ENCODE measurements at regions not wholly inside any gene's neighbourhood (a gene's known extent, or its start where the extent isn't known, plus 50 kb on each side); places are given as distances from the start of the nearest gene placed in this dataset.

- TF ChIP-seq POLR2A (IDR thresholded peaks at IDR 0.05) (no peak), EP300 (IDR thresholded peaks at IDR 0.05; ENCODE audit: low read depth) (no peak), POLR2AphosphoS5 (IDR thresholded peaks at IDR 0.05) (no peak)
- TF ChIP-seq, protein P1, sequence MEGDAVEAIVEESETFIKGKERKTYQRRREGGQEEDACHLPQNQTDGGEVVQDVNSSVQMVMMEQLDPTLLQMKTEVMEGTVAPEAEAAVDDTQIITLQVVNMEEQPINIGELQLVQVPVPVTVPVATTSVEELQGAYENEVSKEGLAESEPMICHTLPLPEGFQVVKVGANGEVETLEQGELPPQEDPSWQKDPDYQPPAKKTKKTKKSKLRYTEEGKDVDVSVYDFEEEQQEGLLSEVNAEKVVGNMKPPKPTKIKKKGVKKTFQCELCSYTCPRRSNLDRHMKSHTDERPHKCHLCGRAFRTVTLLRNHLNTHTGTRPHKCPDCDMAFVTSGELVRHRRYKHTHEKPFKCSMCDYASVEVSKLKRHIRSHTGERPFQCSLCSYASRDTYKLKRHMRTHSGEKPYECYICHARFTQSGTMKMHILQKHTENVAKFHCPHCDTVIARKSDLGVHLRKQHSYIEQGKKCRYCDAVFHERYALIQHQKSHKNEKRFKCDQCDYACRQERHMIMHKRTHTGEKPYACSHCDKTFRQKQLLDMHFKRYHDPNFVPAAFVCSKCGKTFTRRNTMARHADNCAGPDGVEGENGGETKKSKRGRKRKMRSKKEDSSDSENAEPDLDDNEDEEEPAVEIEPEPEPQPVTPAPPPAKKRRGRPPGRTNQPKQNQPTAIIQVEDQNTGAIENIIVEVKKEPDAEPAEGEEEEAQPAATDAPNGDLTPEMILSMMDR (IDR thresholded peaks at IDR 0.05): no peak
Observed at GRCh38 chr6:104286641-104287040, 573.1 kb downstream of the HACE1 start.
